K562 (cell line): ENCODE measurements at regions not wholly inside any gene's neighbourhood (a gene's known extent, or its start where the extent isn't known, plus 50 kb on each side); places are given as distances from the start of the nearest gene placed in this dataset.
"Not testable (repeated sequence)": the region's sequence is repeated elsewhere in the genome, so short reads cannot be mapped to it uniquely, and the experiment has no call there.

ENCODE experiments used
- ATAC-seq: fragments of 200-7000 bp; cut with Tn5 transposase; 3 replicates; pipeline ENCODE4 v1.9.1; 2020; ENCODE audit warnings: moderate library complexity
- BruUV-seq: library from RNA; stranded (reverse); fragments of 400-500 nt; replicated peaks from 2 replicates; lab custom pipeline; 2021; lab: Mats Ljungman, UMichigan
- CTCF ChIA-PET: fragments of 300-600 bp; formaldehyde crosslinking; extraction: SDS; loops from one replicate; lab custom pipeline; 2021; ENCODE audit warnings: low intra/inter-chr PET ratio; lab: Yijun Ruan, JAX
- POLR2A ChIA-PET: fragments of 300-600, 350-650 bp; sonication (Branson Sonifier 250); formaldehyde crosslinking; extraction: SDS; loops from one replicate; lab custom pipeline; 2021; ENCODE audit warnings: antibody characterized with exemption, inconsistent platforms; lab: Yijun Ruan, JAX
- DNase-seq, 4 experiments: peaks; one replicate each; pipeline versions ENCODE4 v3.0.0 to v3.0.0-alpha.2; 2011 to 2018; ENCODE audit warnings: low spot score in 3 of 4, mixed read lengths in 3 of 4; ENCODE audit errors: extremely low read depth in 1 of 4
- FAIRE-seq: peaks from 2 replicates; lab custom pipeline; 2011; peaks lifted over from hg19 to GRCh38; lab: Jason Lieb, UNC
- H2AFZ ChIP-seq: 2 replicates; pipeline ENCODE4 v1.6.0; 2011; ENCODE audit warnings: low read depth, low read length, control low read depth, inconsistent platforms
- H3K27ac ChIP-seq: fragments of 200-600 bp; 3 replicates; pipeline ENCODE4 v1.8.0; 2011; ENCODE audit warnings: low read depth, mild to moderate bottlenecking, control low read depth, inconsistent platforms, low read length, moderate library complexity, mixed read lengths; ENCODE audit errors: extremely low read depth
- H3K27me3 ChIP-seq, 2 experiments: fragments of 300-600 bp in 1 of 2; 2 replicates in 1 of 2; 3 replicates in 1 of 2; pipeline versions ENCODE4 v1.6.0 to v1.8.0; 2011; ENCODE audit warnings: inconsistent platforms in 2 of 2, low read length in 2 of 2, mild to moderate bottlenecking in 1 of 2, mixed read lengths in 1 of 2, moderate library complexity in 1 of 2; ENCODE audit not compliant: control insufficient read depth in 2 of 2, insufficient read depth in 2 of 2
- H3K36me3 ChIP-seq: fragments of 300-600 bp; 3 replicates; pipeline ENCODE4 v1.8.0; 2011; ENCODE audit warnings: mild to moderate bottlenecking, low read length, inconsistent platforms; ENCODE audit not compliant: control insufficient read depth, insufficient read depth
- H3K4me1 ChIP-seq, 2 experiments: fragments of 200-600 bp in 1 of 2; replicated peaks in 1 of 2; 2 replicates in 1 of 2; 3 replicates in 1 of 2; pipeline versions ENCODE4 v1.5.1 to v1.8.0; 2011; ENCODE audit warnings: inconsistent platforms in 2 of 2, low read length in 2 of 2, mild to moderate bottlenecking in 1 of 2, mixed read lengths in 1 of 2, moderate library complexity in 1 of 2; ENCODE audit not compliant: control insufficient read depth in 2 of 2, insufficient read depth in 2 of 2
- H3K4me2 ChIP-seq: 2 replicates; pipeline ENCODE4 v1.6.1; 2011; ENCODE audit warnings: low read length, control low read depth, inconsistent platforms, mixed read lengths; ENCODE audit not compliant: insufficient read depth
- H3K4me3 ChIP-seq: fragments of 200-600 bp; sonication (generic), shearing (Covaris generic); 2 replicates; pipeline ENCODE4 v1.5.1; 2016; ENCODE audit warnings: control low read depth, inconsistent platforms
- H3K79me2 ChIP-seq: fragments of 200-600 bp; 3 replicates; pipeline ENCODE4 v1.8.0; 2011; ENCODE audit warnings: low read length, inconsistent platforms; ENCODE audit not compliant: control insufficient read depth, insufficient read depth
- H3K9ac ChIP-seq, 2 experiments: 2 replicates each; pipeline versions ENCODE4 v1.6.0 to v1.6.1; 2011; ENCODE audit warnings: low read depth in 2 of 2, low read length in 2 of 2, control low read depth in 1 of 2, inconsistent platforms in 1 of 2, mild to moderate bottlenecking in 1 of 2, mixed read lengths in 1 of 2; ENCODE audit not compliant: insufficient read depth in 1 of 2
- H3K9me1 ChIP-seq: one replicate; pipeline ENCODE4 v1.6.0; 2011; ENCODE audit warnings: inconsistent platforms, mild to moderate bottlenecking, low read length, moderate library complexity; ENCODE audit not compliant: control insufficient read depth, insufficient read depth
- H3K9me3 ChIP-seq: replicated peaks from 2 replicates; pipeline ENCODE4 v1.5.1; 2011; ENCODE audit warnings: low read depth, low read length, inconsistent platforms; ENCODE audit not compliant: control insufficient read depth, insufficient read depth
- H4K20me1 ChIP-seq: replicated peaks from 2 replicates; pipeline ENCODE4 v1.6.1; 2011; ENCODE audit warnings: low read length, inconsistent platforms, mixed read lengths; ENCODE audit not compliant: control insufficient read depth, insufficient read depth
- CEBPB ChIP-seq: fragments of 450-650 bp; IDR thresholded peaks from 2 replicates; pipeline ENCODE4 v1.6.1; 2016; ENCODE audit warnings: missing genetic modification characterization, missing compliant biosample characterization
- HMG20B ChIP-seq: fragments of 250-450 bp; sonication (Bioruptor Pico); IDR thresholded peaks from 2 replicates; pipeline ENCODE4 v1.5.0; 2021; ENCODE audit warnings: mild to moderate bottlenecking
- HOXB6 ChIP-seq: fragments of 250-450 bp; sonication (Bioruptor Pico); IDR thresholded peaks from 2 replicates; pipeline ENCODE4 v1.5.1; 2022; ENCODE audit warnings: mild to moderate bottlenecking, borderline replicate concordance
- MTA1 ChIP-seq: fragments of 450-650 bp; IDR thresholded peaks from 2 replicates; pipeline ENCODE4 v1.6.1; 2017; ENCODE audit warnings: borderline replicate concordance
- NFIC ChIP-seq: fragments of 450-650 bp; IDR thresholded peaks from 2 replicates; pipeline ENCODE4 v1.6.1; 2017; ENCODE audit warnings: mild to moderate bottlenecking, inconsistent platforms
- NR1H2 ChIP-seq: sonication (generic); formaldehyde crosslinking; IDR thresholded peaks from 2 replicates; pipeline ENCODE4 v1.4.0; 2020; ENCODE audit warnings: mild to moderate bottlenecking, missing genetic modification reagents
- RB1 ChIP-seq: fragments of 450-650 bp; IDR thresholded peaks from 2 replicates; pipeline ENCODE4 v1.6.1; 2017; ENCODE audit warnings: low read depth, mild to moderate bottlenecking
- SMARCA5 ChIP-seq: fragments of 450-650 bp; IDR thresholded peaks from 2 replicates; pipeline ENCODE4 v1.6.1; 2016
- SREBF1 ChIP-seq: fragments of 150-350 bp; IDR thresholded peaks from 2 replicates; pipeline ENCODE4 v1.6.1; 2014; ENCODE audit warnings: antibody characterized with exemption, low read depth, low read length, borderline replicate concordance
- TEAD4 ChIP-seq, 2 experiments: sonication (generic) in 1 of 2; formaldehyde crosslinking in 1 of 2; IDR thresholded peaks; 2 replicates each; pipeline versions ENCODE4 v1.6.1 to v1.8.0; 2012 to 2022; ENCODE audit warnings: borderline replicate concordance in 1 of 2, inconsistent platforms in 1 of 2, low read length in 1 of 2, mild to moderate bottlenecking in 1 of 2, missing genetic modification reagents in 1 of 2
- ZNF561 ChIP-seq: fragments of 450-650 bp; formaldehyde crosslinking; conservative IDR thresholded peaks from 2 replicates; pipeline ENCODE4 v1.4.0; 2020; ENCODE audit warnings: mild to moderate bottlenecking, moderate library complexity
- WGBS: fragments of 100-300 bp; shearing (Covaris generic); methylation state at CpG from one replicate; pipeline ENCODE4 v1.1.6; 2016; ENCODE audit warnings: low coverage, mixed read lengths; ENCODE audit not compliant: insufficient coverage; ENCODE audit errors: missing lambda C conversion rate; 5-methylcytosine and 5-hydroxymethylcytosine counted together
- in situ Hi-C: fragments of 300-500 bp; cut with MboI; formaldehyde crosslinking; loops from 4 replicates; pipeline ENCODE4 v1.15.0; 2018; ENCODE audit warnings: inconsistent platforms, mixed read lengths
- intact Hi-C: fragments of 100-400 bp; cut with micrococcal nuclease; formaldehyde crosslinking; loops from 2 replicates; pipeline ENCODE4 v1.14.2; 2022
- TF ChIP-seq, protein P1 (sequence below): fragments of 150-350 bp; IDR thresholded peaks from 2 replicates; pipeline ENCODE4 v1.6.1; 2014; ENCODE audit warnings: low read depth, mild to moderate bottlenecking, low read length, borderline replicate concordance
- TF ChIP-seq, protein P2 (sequence below): fragments of 250-450 bp; sonication (Bioruptor Pico); IDR thresholded peaks from 2 replicates; pipeline ENCODE4 v1.5.0; 2021

- intact Hi-C loops, result no loop called here
- Histone ChIP-seq H3K27me3 (no peaks in the 10 kb centered on the region), H3K4me1 (no peaks in the 10 kb centered on the region), H3K79me2 (no peaks in the 10 kb centered on the region), H2AFZ (no peak overlapping the region), H3K9me3 (no peaks in the 10 kb centered on the region), H3K27ac (no peak overlapping the region), H3K9ac (no peak overlapping the region), H3K36me3 (no peaks in the 10 kb centered on the region), H3K4me2 (no peak overlapping the region), H3K4me3 (no peak overlapping the region), H4K20me1 (no peaks in the 10 kb centered on the region), H3K9me1 (no peaks in the 10 kb centered on the region)
- FAIRE-seq, result no peak
- no peak for ATAC-seq
- no peak for TF ChIP-seq SREBF1
- no peak for TF ChIP-seq ZNF561
- TF ChIP-seq, protein P1, sequence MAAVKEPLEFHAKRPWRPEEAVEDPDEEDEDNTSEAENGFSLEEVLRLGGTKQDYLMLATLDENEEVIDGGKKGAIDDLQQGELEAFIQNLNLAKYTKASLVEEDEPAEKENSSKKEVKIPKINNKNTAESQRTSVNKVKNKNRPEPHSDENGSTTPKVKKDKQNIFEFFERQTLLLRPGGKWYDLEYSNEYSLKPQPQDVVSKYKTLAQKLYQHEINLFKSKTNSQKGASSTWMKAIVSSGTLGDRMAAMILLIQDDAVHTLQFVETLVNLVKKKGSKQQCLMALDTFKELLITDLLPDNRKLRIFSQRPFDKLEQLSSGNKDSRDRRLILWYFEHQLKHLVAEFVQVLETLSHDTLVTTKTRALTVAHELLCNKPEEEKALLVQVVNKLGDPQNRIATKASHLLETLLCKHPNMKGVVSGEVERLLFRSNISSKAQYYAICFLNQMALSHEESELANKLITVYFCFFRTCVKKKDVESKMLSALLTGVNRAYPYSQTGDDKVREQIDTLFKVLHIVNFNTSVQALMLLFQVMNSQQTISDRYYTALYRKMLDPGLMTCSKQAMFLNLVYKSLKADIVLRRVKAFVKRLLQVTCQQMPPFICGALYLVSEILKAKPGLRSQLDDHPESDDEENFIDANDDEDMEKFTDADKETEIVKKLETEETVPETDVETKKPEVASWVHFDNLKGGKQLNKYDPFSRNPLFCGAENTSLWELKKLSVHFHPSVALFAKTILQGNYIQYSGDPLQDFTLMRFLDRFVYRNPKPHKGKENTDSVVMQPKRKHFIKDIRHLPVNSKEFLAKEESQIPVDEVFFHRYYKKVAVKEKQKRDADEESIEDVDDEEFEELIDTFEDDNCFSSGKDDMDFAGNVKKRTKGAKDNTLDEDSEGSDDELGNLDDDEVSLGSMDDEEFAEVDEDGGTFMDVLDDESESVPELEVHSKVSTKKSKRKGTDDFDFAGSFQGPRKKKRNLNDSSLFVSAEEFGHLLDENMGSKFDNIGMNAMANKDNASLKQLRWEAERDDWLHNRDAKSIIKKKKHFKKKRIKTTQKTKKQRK, result no peak
- no peak for TF ChIP-seq RB1
- TF ChIP-seq CEBPB (tag), result no peak
- TF ChIP-seq NR1H2 (CRISPR knock-in tag), result no peak
- no peak for TF ChIP-seq TEAD4 (IDR thresholded peaks at IDR 0.05; ENCODE audit: low read length)
- no peak for TF ChIP-seq TEAD4 (CRISPR knock-in tag; IDR thresholded peaks at IDR 0.05; ENCODE audit: borderline replicate concordance)
- TF ChIP-seq NFIC, result no peak
- no peak for TF ChIP-seq HMG20B (CRISPR knock-in tag)
- TF ChIP-seq MTA1, result no peak
- TF ChIP-seq, protein P2, sequence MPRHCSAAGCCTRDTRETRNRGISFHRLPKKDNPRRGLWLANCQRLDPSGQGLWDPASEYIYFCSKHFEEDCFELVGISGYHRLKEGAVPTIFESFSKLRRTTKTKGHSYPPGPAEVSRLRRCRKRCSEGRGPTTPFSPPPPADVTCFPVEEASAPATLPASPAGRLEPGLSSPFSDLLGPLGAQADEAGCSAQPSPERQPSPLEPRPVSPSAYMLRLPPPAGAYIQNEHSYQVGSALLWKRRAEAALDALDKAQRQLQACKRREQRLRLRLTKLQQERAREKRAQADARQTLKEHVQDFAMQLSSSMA, result no peak
- no peak for TF ChIP-seq SMARCA5
- TF ChIP-seq HOXB6 (CRISPR knock-in tag), result no peak
- no TSS peak for BruUV-seq
- POLR2A ChIA-PET, result no interaction called here
- no peak for DNase-seq
- CTCF ChIA-PET, result no interaction called here
- WGBS, result 0% methylated on average over 1 of the region's 1 CpG
- in situ Hi-C loops, result no loop called here
Measured at GRCh38 chr3:145024700-145025099, 1053.1 kb downstream of the DIPK2A start.

- H3K27me3 ChIP-seq, H3K4me1 ChIP-seq, H4K20me1 ChIP-seq, POLR2A ChIA-PET, H3K9me3 ChIP-seq, H3K4me3 ChIP-seq, DNase-seq, H2AFZ ChIP-seq, CTCF ChIA-PET, H3K9ac ChIP-seq, H3K79me2 ChIP-seq, in situ Hi-C loops, FAIRE-seq, H3K4me2 ChIP-seq, ATAC-seq, BruUV-seq, H3K27ac ChIP-seq, H3K36me3 ChIP-seq, H3K9me1 ChIP-seq, intact Hi-C loops: not testable (repeated sequence)
- WGBS, result 0% methylated on average over 2 of the region's 3 CpGs
Measured at GRCh38 chr3:145027186-145027585, 1055.6 kb downstream of the DIPK2A start.
